BLaER1 treated with 17β-estradiol and CSF1 and Interleukin-3, amounts not matched to agents 10 nM and 100 nM (cell line): ENCODE measurements at regions not wholly inside any gene's neighbourhood (a gene's known extent, or its start where the extent isn't known, plus 50 kb on each side); places are given as distances from the start of the nearest gene placed in this dataset.

Source experiments
- H3K27ac ChIP-seq, 11 experiments: shearing (Covaris generic); formaldehyde crosslinking; 2 replicates each; pipeline ENCODE4 v1.8.1; 2022
- H3K27me3 ChIP-seq, 11 experiments: shearing (Covaris generic); formaldehyde crosslinking; 2 replicates each; pipeline ENCODE4 v1.8.1; 2022
- H3K36me3 ChIP-seq, 11 experiments: shearing (Covaris generic); formaldehyde crosslinking; 2 replicates each; pipeline ENCODE4 v1.8.1; 2022
- H3K4me1 ChIP-seq, 10 experiments: shearing (Covaris generic); formaldehyde crosslinking; 2 replicates each; pipeline ENCODE4 v1.8.1; 2022
- H3K4me2 ChIP-seq, 11 experiments: shearing (Covaris generic); formaldehyde crosslinking; 2 replicates each; pipeline ENCODE4 v1.8.1; 2022
- H3K4me3 ChIP-seq, 10 experiments: shearing (Covaris generic); formaldehyde crosslinking; 2 replicates each; pipeline ENCODE4 v1.8.1; 2022
- H3K9ac ChIP-seq, 11 experiments: shearing (Covaris generic); formaldehyde crosslinking; 2 replicates each; pipeline ENCODE4 v1.8.1; 2022
- H3K9me3 ChIP-seq, 11 experiments: shearing (Covaris generic); formaldehyde crosslinking; replicated peaks in 1 of 11; 2 replicates each; pipeline ENCODE4 v1.8.1; 2022
- H4K20me1 ChIP-seq, 11 experiments: shearing (Covaris generic); formaldehyde crosslinking; 2 replicates each; pipeline ENCODE4 v1.8.1; 2022
- Cebpa-rat ChIP-seq, 11 experiments: shearing (Covaris generic); IDR thresholded peaks; 2 replicates each; pipeline ENCODE4 v1.8.1; 2022

- no peaks in the 10 kb centered on the region; a peak in 1 of 22 replicates for H4K20me1 ChIP-seq
- H3K27me3 ChIP-seq: no peaks in the 10 kb centered on the region
- no peaks in the 10 kb centered on the region for H3K9me3 ChIP-seq
- no peak overlapping the region for H3K4me2 ChIP-seq
- no peak overlapping the region for H3K4me3 ChIP-seq
- no peaks in the 10 kb centered on the region for H3K36me3 ChIP-seq
- H3K27ac ChIP-seq: no peak overlapping the region; a peak in 1 of 22 replicates
- no peak for TF ChIP-seq Cebpa-rat (IDR thresholded peaks at IDR 0.05)
- no peak overlapping the region for H3K9ac ChIP-seq
- peaks cover 5 to 14% (median 12%) of the 10 kb centered on the region in 10 experiments; a peak in 16 of 20 replicates for H3K4me1 ChIP-seq
These were observed 56.8 kb upstream of the EXOC1L start for GRCh38 chr4:55762819-55763218.

- no peaks in the 10 kb centered on the region for H3K9me3 ChIP-seq
- no peak for TF ChIP-seq Cebpa-rat (IDR thresholded peaks at IDR 0.05)
- no peaks in the 10 kb centered on the region for H3K27me3 ChIP-seq
- no peaks in the 10 kb centered on the region for H3K36me3 ChIP-seq
- H4K20me1 ChIP-seq: no peaks in the 10 kb centered on the region; a peak in 1 of 22 replicates
- H3K4me1 ChIP-seq: peaks cover 0 to 2% (median under 1%) of the 10 kb centered on the region in 10 experiments; a peak in 11 of 20 replicates
- H3K4me3 ChIP-seq: no peak overlapping the region
- no peak overlapping the region for H3K4me2 ChIP-seq
- no peak overlapping the region for H3K9ac ChIP-seq
- no peak overlapping the region for H3K27ac ChIP-seq
These were observed 55.6 kb upstream of the EXOC1L start for GRCh38 chr4:55763996-55764395.

- no peak overlapping the region for H3K9ac ChIP-seq
- no peaks in the 10 kb centered on the region for H3K36me3 ChIP-seq
- no peaks in the 10 kb centered on the region; a peak in 1 of 22 replicates for H4K20me1 ChIP-seq
- no peak overlapping the region for H3K27ac ChIP-seq
- no peaks in the 10 kb centered on the region for H3K27me3 ChIP-seq
- no peak overlapping the region for H3K4me3 ChIP-seq
- TF ChIP-seq Cebpa-rat (IDR thresholded peaks at IDR 0.05): no peak
- no peaks in the 10 kb centered on the region for H3K4me1 ChIP-seq
- no peaks in the 10 kb centered on the region for H3K9me3 ChIP-seq
- H3K4me2 ChIP-seq: no peak overlapping the region
These were observed 54.5 kb upstream of the EXOC1L start for GRCh38 chr4:55765070-55765469.

GRCh38 chr4:55768291-55768690, 51.3 kb upstream of the EXOC1L start:
- Histone ChIP-seq H3K27ac (no peak overlapping the region), H3K9me3 (no peaks in the 10 kb centered on the region), H3K9ac (no peak overlapping the region), H4K20me1 (no peaks in the 10 kb centered on the region; a peak in 1 of 22 replicates), H3K4me2 (no peak overlapping the region), H3K27me3 (no peaks in the 10 kb centered on the region), H3K4me1 (no peaks in the 10 kb centered on the region), H3K36me3 (no peaks in the 10 kb centered on the region), H3K4me3 (no peak overlapping the region)
- TF ChIP-seq Cebpa-rat (IDR thresholded peaks at IDR 0.05): no peak
